Muscle layer of duodenum (tissue), 2 donors: ENCODE measurements at regions not wholly inside any gene's neighbourhood (a gene's known extent, or its start where the extent isn't known, plus 50 kb on each side); places are given as distances from the start of the nearest gene placed in this dataset.

Experiments used
- H3K27ac ChIP-seq: one replicate; pipeline ENCODE4 v1.7.0; 2013; ENCODE audit warnings: mild to moderate bottlenecking, low read length
- H3K27me3 ChIP-seq: one replicate; pipeline ENCODE4 v1.7.0; 2013; ENCODE audit warnings: low read depth, mild to moderate bottlenecking, control low read depth, low read length
- H3K36me3 ChIP-seq, 2 donors: one replicate each; pipeline ENCODE4 v1.7.0; 2013; ENCODE audit warnings: low read length in 2 of 2, control low read depth in 1 of 2, mild to moderate bottlenecking in 1 of 2; ENCODE audit not compliant: insufficient read depth in 2 of 2, control insufficient read depth in 1 of 2
- H3K4me1 ChIP-seq, 2 donors: one replicate each; pipeline ENCODE4 v1.7.0; 2013; ENCODE audit warnings: low read length in 2 of 2, mild to moderate bottlenecking in 2 of 2, control low read depth in 1 of 2, moderate library complexity in 1 of 2; ENCODE audit not compliant: insufficient read depth in 2 of 2, control insufficient read depth in 1 of 2
- H3K4me3 ChIP-seq, 2 donors: one replicate each; pipeline ENCODE4 v1.7.0; 2013; ENCODE audit warnings: low read length in 2 of 2, low read depth in 1 of 2, mild to moderate bottlenecking in 1 of 2
- H3K9me3 ChIP-seq, 2 donors: one replicate each; pipeline ENCODE4 v1.7.0; 2013; ENCODE audit warnings: low read length in 2 of 2, control low read depth in 1 of 2, mild to moderate bottlenecking in 1 of 2; ENCODE audit not compliant: control insufficient read depth in 1 of 2
- donor health status: healthy.

DNA sequence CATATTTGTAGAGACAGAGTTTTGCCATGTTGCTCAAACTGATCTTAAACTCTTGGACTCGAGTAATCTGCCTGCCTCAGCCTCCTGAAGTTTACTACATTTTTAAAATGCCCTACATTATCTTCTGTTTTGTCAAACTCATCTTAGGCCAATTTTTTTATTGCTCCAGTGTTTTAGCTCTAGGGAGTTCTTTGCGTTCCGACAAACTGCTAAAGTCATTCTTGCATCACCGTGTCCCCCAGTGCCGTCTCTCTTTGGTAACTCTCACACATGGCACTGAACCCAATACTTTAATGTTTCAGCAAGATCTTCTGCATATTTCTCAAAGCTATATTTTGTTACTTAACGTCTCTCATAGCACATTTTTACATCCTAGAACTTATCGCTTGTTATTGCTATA is 440.9 kb upstream of the NRXN1 start:
- no peak overlapping the region for H3K4me3 ChIP-seq
- no peaks in the 10 kb centered on the region for H3K27me3 ChIP-seq
- no peaks in the 10 kb centered on the region for H3K9me3 ChIP-seq
- H3K36me3 ChIP-seq, result no peaks in the 10 kb centered on the region
- no peaks in the 10 kb centered on the region for H3K4me1 ChIP-seq
- no peak overlapping the region for H3K27ac ChIP-seq

DNA sequence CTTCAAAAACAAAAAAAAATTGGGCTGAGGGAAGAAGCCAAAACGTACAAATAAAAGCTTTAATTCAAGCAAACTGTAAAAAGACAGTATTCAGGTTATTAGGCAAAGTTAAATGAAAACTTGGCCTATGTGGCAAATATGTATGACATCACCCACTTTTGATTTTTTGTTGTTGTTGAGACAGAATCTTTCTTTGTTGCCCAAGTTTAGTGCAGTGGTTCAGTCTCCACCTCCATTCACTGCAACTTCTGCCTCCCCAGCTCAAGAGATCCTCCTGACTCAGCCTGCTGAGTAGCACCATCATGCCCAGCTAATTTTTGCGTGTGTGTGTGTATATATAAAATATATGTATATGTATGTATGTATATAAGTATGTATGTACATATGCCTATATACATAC is 440.4 kb upstream of the NRXN1 start:
- H3K9me3 ChIP-seq, result no peaks in the 10 kb centered on the region
- H3K27me3 ChIP-seq, result no peaks in the 10 kb centered on the region
- no peak overlapping the region for H3K4me3 ChIP-seq
- no peaks in the 10 kb centered on the region for H3K36me3 ChIP-seq
- H3K4me1 ChIP-seq, result no peaks in the 10 kb centered on the region
- no peak overlapping the region for H3K27ac ChIP-seq

DNA sequence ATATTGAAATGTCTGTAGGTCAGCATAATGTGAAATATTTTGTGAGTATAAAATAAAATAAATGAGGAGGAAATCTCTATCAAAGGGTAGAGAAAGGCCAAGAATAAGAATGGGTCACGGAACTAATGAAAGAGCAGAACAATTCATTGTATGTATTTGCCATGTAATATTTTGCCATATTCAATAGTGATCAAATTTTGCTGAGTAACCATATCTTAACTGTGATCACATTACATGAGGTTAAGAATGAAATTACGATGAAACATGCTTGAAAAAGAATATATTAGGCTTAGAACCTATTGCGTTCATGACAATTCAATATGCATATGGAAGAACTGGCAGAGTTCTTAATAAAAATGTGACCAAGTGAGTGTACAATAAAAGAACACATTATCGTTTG is 437.2 kb upstream of the NRXN1 start:
- Histone ChIP-seq H3K27me3 (no peaks in the 10 kb centered on the region), H3K4me1 (peaks cover 0 to 3% of the 10 kb centered on the region in 2 donors), H3K27ac (no peak overlapping the region), H3K36me3 (no peaks in the 10 kb centered on the region), H3K9me3 (no peaks in the 10 kb centered on the region), H3K4me3 (no peak overlapping the region)

DNA sequence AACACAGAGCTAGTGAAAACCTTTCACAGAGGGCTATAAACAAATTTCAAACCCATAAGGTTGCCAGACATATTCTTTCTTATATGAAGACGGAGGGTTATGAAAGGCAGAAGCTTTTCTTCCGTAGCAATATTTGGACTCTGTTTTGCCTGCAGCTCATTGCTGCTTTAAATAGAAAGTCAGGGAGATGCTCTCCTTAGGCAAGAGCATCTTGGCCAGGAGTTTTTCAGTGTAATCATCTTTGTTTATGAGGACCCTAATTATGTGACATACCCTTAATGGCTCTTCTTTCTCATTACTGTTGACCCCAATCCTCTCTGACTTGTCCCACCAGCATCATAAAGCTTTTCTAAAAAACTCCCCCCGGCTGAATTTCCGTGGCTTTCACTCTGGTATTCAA is 433.4 kb upstream of the NRXN1 start:
- H3K4me1 ChIP-seq, result peaks cover 0 to 3% of the 10 kb centered on the region in 2 donors
- H3K4me3 ChIP-seq, result no peak overlapping the region
- H3K27me3 ChIP-seq, result no peaks in the 10 kb centered on the region
- H3K27ac ChIP-seq, result no peak overlapping the region
- no peaks in the 10 kb centered on the region for H3K9me3 ChIP-seq
- no peaks in the 10 kb centered on the region for H3K36me3 ChIP-seq

- no peaks in the 10 kb centered on the region for H3K4me1 ChIP-seq
- H3K9me3 ChIP-seq, result no peaks in the 10 kb centered on the region
- H3K36me3 ChIP-seq, result no peaks in the 10 kb centered on the region
- no peak overlapping the region for H3K27ac ChIP-seq
- H3K4me3 ChIP-seq, result no peak overlapping the region
- no peaks in the 10 kb centered on the region for H3K27me3 ChIP-seq
These were observed 422.2 kb upstream of the NRXN1 start for GRCh38 chr2:51454177-51454576.

- no peak overlapping the region for H3K4me3 ChIP-seq
- no peak overlapping the region for H3K27ac ChIP-seq
- no peaks in the 10 kb centered on the region for H3K9me3 ChIP-seq
- no peaks in the 10 kb centered on the region for H3K27me3 ChIP-seq
- no peaks in the 10 kb centered on the region for H3K36me3 ChIP-seq
- H3K4me1 ChIP-seq, result no peaks in the 10 kb centered on the region
These were observed 417.0 kb upstream of the NRXN1 start for GRCh38 chr2:51448911-51449310.

DNA sequence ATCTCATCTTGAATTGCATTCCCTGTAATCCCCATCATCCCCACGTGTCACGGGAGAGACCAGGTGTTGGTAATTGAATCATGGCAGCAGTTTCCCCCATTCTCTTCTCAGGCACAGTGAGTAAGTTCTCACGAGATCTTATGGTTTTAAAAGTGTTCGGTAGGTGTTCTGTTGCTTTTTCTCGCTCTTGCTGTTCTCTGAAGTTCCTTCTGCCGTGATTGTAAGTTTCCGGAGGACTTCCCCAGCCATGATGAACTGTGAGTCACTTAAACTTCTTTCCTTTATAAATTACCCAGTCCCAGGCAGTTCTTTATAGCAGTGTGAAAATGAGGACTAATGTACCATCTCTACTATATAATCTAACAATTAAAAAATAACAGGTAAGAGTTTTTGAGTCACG is 409.9 kb upstream of the NRXN1 start:
- Histone ChIP-seq H3K9me3 (no peaks in the 10 kb centered on the region), H3K4me3 (no peak overlapping the region), H3K27me3 (no peaks in the 10 kb centered on the region), H3K27ac (no peak overlapping the region), H3K4me1 (no peaks in the 10 kb centered on the region), H3K36me3 (no peaks in the 10 kb centered on the region)

GRCh38 chr2:51424418-51424817 is 392.5 kb upstream of the NRXN1 start:
- Histone ChIP-seq H3K4me1 (no peaks in the 10 kb centered on the region), H3K4me3 (no peak overlapping the region), H3K27me3 (no peaks in the 10 kb centered on the region), H3K36me3 (no peaks in the 10 kb centered on the region), H3K9me3 (no peaks in the 10 kb centered on the region), H3K27ac (no peak overlapping the region)

DNA sequence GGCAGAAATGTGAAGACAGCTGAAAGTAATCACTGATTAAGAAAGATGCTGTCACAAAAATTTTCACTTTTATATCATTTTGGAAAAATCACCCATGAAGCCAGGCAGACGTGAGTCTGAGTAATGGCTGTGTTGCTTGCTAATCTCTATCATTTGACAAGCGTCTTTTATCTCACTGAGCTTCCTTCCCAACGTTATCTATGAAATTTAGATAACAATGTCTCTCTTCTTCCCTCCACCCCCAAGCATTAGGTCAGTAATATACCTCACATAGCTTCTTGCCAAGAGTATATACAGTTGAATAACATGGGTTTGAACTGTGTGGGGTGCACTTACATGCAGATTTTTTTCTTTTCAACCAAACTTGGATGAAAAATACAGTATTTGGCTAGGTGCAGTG is 388.6 kb upstream of the NRXN1 start:
- H3K4me1 ChIP-seq, result no peaks in the 10 kb centered on the region
- H3K27ac ChIP-seq, result no peak overlapping the region
- no peaks in the 10 kb centered on the region for H3K9me3 ChIP-seq
- no peaks in the 10 kb centered on the region for H3K27me3 ChIP-seq
- H3K4me3 ChIP-seq, result no peak overlapping the region
- H3K36me3 ChIP-seq, result no peaks in the 10 kb centered on the region

GRCh38 chr2:51413726-51414125 is 381.8 kb upstream of the NRXN1 start:
- H3K4me3 ChIP-seq, result no peak overlapping the region
- H3K9me3 ChIP-seq, result no peaks in the 10 kb centered on the region
- no peak overlapping the region for H3K27ac ChIP-seq
- no peaks in the 10 kb centered on the region for H3K27me3 ChIP-seq
- H3K36me3 ChIP-seq, result no peaks in the 10 kb centered on the region
- no peaks in the 10 kb centered on the region for H3K4me1 ChIP-seq

DNA sequence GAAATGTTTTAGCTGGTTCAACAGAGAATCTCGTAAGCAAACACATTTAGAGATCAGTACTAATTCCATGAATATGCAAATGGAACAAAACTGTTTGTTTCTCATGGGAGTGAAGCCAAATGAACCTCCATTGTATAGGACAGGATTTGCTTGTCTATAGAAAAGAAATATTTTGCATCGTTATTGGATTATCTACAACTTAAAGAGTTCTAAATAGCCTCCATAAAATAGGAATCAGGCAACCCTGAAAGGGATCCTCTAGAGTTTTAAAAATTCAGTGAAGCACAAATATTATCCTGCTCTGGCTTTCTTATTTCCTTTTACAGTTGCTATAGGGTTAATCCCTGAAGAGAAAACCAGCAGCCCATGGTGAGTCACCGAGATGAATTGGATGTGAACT is 378.4 kb upstream of the NRXN1 start:
- H3K36me3 ChIP-seq, result no peaks in the 10 kb centered on the region
- H3K4me1 ChIP-seq, result no peaks in the 10 kb centered on the region
- H3K4me3 ChIP-seq, result no peak overlapping the region
- no peaks in the 10 kb centered on the region for H3K27me3 ChIP-seq
- H3K9me3 ChIP-seq, result peaks cover 0 to 4% of the 10 kb centered on the region in 2 donors
- H3K27ac ChIP-seq, result no peak overlapping the region

DNA sequence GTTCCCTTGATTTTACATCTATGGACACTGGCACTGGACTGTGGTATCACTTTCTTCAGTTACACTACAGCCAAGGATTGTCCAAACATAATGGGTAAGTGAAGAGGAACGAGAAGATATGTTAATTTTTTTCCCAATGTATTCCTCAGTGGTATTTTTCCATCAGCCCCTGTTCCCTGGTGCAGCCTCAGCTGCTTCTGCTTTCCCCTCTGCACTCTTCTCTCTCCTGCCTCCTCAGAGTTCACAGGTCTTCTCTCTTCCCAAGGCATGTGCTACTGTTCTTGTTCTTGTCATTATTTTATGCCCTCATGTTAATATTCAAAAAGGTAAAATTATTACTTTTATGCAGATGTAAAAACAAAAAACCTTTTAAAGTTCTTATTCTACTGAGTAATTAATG is 378.0 kb upstream of the NRXN1 start:
- Histone ChIP-seq H3K4me3 (no peak overlapping the region), H3K4me1 (no peaks in the 10 kb centered on the region), H3K36me3 (no peaks in the 10 kb centered on the region), H3K27ac (no peak overlapping the region), H3K9me3 (peaks cover 0 to 4% of the 10 kb centered on the region in 2 donors), H3K27me3 (no peaks in the 10 kb centered on the region)
